ENCODE measurements at regions not wholly inside any gene's neighbourhood (a gene's known extent, or its start where the extent isn't known, plus 50 kb on each side); places are given as distances from the start of the nearest gene placed in this dataset.

- H3K27ac ChIP-seq, result no peak overlapping the region
- Mint-ChIP-seq H3K4me3 (no peak overlapping the region), H3K4me1 (no peaks in the 10 kb centered on the region)
Measured at GRCh38 chr9:80091526-80091925, 519.8 kb downstream of the TLE4 start.

GRCh38 chr9:80090317-80090716 is 518.6 kb downstream of the TLE4 start:
- Histone ChIP-seq H3K4me2 (no peak overlapping the region), H3K27ac (no peak overlapping the region), H4K20me1 (ENCODE audit: low read depth) (no peaks in the 10 kb centered on the region), H3K9me3 (ENCODE audit: low read depth) (no peaks in the 10 kb centered on the region), H2AFZ (replicated peaks) (no peak overlapping the region), H3K36me3 (no peaks in the 10 kb centered on the region), H3K4me1 (no peaks in the 10 kb centered on the region), H3K9ac (no peak overlapping the region), H3F3A (ENCODE audit: low read depth) (no peaks in the 10 kb centered on the region), H3K79me2 (ENCODE audit: low read depth) (no peaks in the 10 kb centered on the region), H3K27me3 (no peaks in the 10 kb centered on the region), H3K4me3 (no peak overlapping the region)
- no peak for DNase-seq (ENCODE audit: low spot score)
- Mint-ChIP-seq H3K36me3 (no peaks in the 10 kb centered on the region), H3K27ac (no peak overlapping the region), H3K4me3 (no peak overlapping the region), H3K9me3 (peaks cover 1% of the 10 kb centered on the region), H3K27me3 (ENCODE audit: insufficient read depth, low read depth) (peaks cover 3% of the 10 kb centered on the region), H3K4me1 (no peaks in the 10 kb centered on the region)
- TF ChIP-seq EZH2phosphoT487 (IDR thresholded peaks at IDR 0.05) (no peak), EZH2 (IDR thresholded peaks at IDR 0.05) (no peak), CTCF (IDR thresholded peaks at IDR 0.05) (no peak)

More at GRCh38 chr9:80091526-80091925, 519.8 kb downstream of the TLE4 start:
- no peak overlapping the region for H2AFZ ChIP-seq (replicated peaks)
- Mint-ChIP-seq H3K27me3 (ENCODE audit: insufficient read depth, low read depth) (peaks cover 3% of the 10 kb centered on the region), H3K36me3 (no peaks in the 10 kb centered on the region), H3K27ac (no peak overlapping the region), H3K9me3 (peaks cover 6% of the 10 kb centered on the region)
- no peaks in the 10 kb centered on the region for H3K4me1 ChIP-seq
- no peak for DNase-seq (ENCODE audit: low spot score)
- H3K36me3 ChIP-seq, result no peaks in the 10 kb centered on the region
- H3K79me2 ChIP-seq (ENCODE audit: low read depth), result no peaks in the 10 kb centered on the region
- H3K4me3 ChIP-seq, result no peak overlapping the region
- no peak overlapping the region for H3K4me2 ChIP-seq
- no peaks in the 10 kb centered on the region for H4K20me1 ChIP-seq (ENCODE audit: low read depth)
- H3K9me3 ChIP-seq (ENCODE audit: low read depth), result no peaks in the 10 kb centered on the region
- no peaks in the 10 kb centered on the region for H3F3A ChIP-seq (ENCODE audit: low read depth)
- TF ChIP-seq EZH2phosphoT487 (IDR thresholded peaks at IDR 0.05) (no peak), CTCF (IDR thresholded peaks at IDR 0.05) (no peak), EZH2 (IDR thresholded peaks at IDR 0.05) (no peak)
- no peak overlapping the region for H3K9ac ChIP-seq
- H3K27me3 ChIP-seq, result no peaks in the 10 kb centered on the region

DNA sequence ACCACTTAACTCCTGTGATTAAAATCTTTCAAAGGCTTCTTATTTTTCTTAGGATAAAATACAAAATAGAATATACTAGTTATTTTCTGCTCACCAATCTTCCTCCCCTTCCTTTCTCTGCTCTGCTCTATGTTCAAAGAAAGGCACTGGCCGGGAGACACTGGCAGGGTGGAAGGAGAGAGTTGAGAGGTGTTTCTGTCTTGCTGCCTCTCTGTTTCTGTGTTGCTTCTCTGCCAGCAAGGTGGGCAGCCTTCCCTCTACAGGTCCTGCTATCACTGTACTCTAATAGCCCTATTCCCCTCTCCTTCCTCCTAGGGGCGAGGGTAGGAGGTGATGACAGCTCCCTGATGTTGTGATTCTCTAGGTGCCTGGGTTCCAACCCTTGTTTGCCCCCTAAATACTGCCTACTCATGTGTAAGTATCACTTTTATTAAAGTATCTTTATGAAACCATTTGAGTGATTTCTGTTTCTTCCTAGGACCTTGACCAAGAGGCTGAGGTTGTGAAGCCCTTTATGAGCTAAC is 515.1 kb downstream of the TLE4 start:
- Histone ChIP-seq H3F3A (ENCODE audit: low read depth) (no peaks in the 10 kb centered on the region), H2AFZ (replicated peaks) (no peak overlapping the region), H4K20me1 (ENCODE audit: low read depth) (no peaks in the 10 kb centered on the region), H3K4me3 (no peak overlapping the region), H3K79me2 (ENCODE audit: low read depth) (no peaks in the 10 kb centered on the region), H3K27me3 (no peaks in the 10 kb centered on the region), H3K4me2 (no peak overlapping the region), H3K36me3 (no peaks in the 10 kb centered on the region), H3K27ac (no peak overlapping the region), H3K9ac (no peak overlapping the region), H3K4me1 (no peaks in the 10 kb centered on the region), H3K9me3 (ENCODE audit: low read depth) (no peaks in the 10 kb centered on the region)
- no peak for DNase-seq (ENCODE audit: low spot score)
- Mint-ChIP-seq H3K27me3 (ENCODE audit: insufficient read depth, low read depth) (peaks cover 3% of the 10 kb centered on the region), H3K4me1 (no peaks in the 10 kb centered on the region), H3K9me3 (peaks cover 4% of the 10 kb centered on the region), H3K27ac (no peak overlapping the region), H3K4me3 (no peak overlapping the region), H3K36me3 (no peaks in the 10 kb centered on the region)
- TF ChIP-seq CTCF (IDR thresholded peaks at IDR 0.05), result no peak
- no peak for TF ChIP-seq EZH2 (IDR thresholded peaks at IDR 0.05)
- no peak for TF ChIP-seq EZH2phosphoT487 (IDR thresholded peaks at IDR 0.05)

Data from neural progenitor cell (in vitro differentiated cells).